GM23248 (cell line): ENCODE measurements at regions not wholly inside any gene's neighbourhood (a gene's known extent, or its start where the extent isn't known, plus 50 kb on each side); places are given as distances from the start of the nearest gene placed in this dataset.

ENCODE experiments used
- DNase-seq: peaks from one replicate; pipeline ENCODE4 v3.0.0-alpha.2; 2015
- H2AFZ ChIP-seq: fragments of 200-600 bp; sonication (generic); 2 replicates; pipeline ENCODE4 v1.6.1; 2016; ENCODE audit warnings: antibody characterized with exemption
- H3F3A ChIP-seq: fragments of 200-600 bp; sonication (generic); 2 replicates; pipeline ENCODE4 v1.6.1; 2016; ENCODE audit warnings: mild to moderate bottlenecking, antibody characterized with exemption, mixed run types; ENCODE audit not compliant: insufficient read depth
- H3K27ac ChIP-seq: fragments of 200-600 bp; sonication (generic); 2 replicates; pipeline ENCODE4 v1.5.1; 2016; ENCODE audit warnings: mild to moderate bottlenecking
- H3K27me3 ChIP-seq: fragments of 200-600 bp; sonication (generic); replicated peaks from 2 replicates; pipeline ENCODE4 v1.6.1; 2016; ENCODE audit warnings: mild to moderate bottlenecking; ENCODE audit not compliant: insufficient read depth
- H3K36me3 ChIP-seq: fragments of 200-600 bp; sonication (generic); 2 replicates; pipeline ENCODE4 v1.6.1; 2016; ENCODE audit warnings: low read depth, mild to moderate bottlenecking
- H3K4me1 ChIP-seq: fragments of 200-600 bp; sonication (generic); 2 replicates; pipeline ENCODE4 v1.6.1; 2016; ENCODE audit warnings: mild to moderate bottlenecking; ENCODE audit not compliant: insufficient read depth
- H3K4me2 ChIP-seq: fragments of 200-600 bp; sonication (generic); one replicate; pipeline ENCODE4 v1.6.1; 2016; ENCODE audit warnings: mild to moderate bottlenecking; ENCODE audit not compliant: unreplicated experiment
- H3K4me3 ChIP-seq: fragments of 200-600 bp; sonication (generic); 2 replicates; pipeline ENCODE4 v1.5.1; 2016; ENCODE audit warnings: mild to moderate bottlenecking
- H3K79me2 ChIP-seq: fragments of 200-600 bp; sonication (generic); 2 replicates; pipeline ENCODE4 v1.6.1; 2016; ENCODE audit warnings: mild to moderate bottlenecking; ENCODE audit not compliant: insufficient read depth
- H3K9ac ChIP-seq: fragments of 200-600 bp; sonication (generic); 2 replicates; pipeline ENCODE4 v1.6.1; 2016; ENCODE audit warnings: mild to moderate bottlenecking
- H3K9me2 ChIP-seq: fragments of 200-600 bp; sonication (generic); 2 replicates; pipeline ENCODE4 v1.6.1; 2016; ENCODE audit warnings: mixed run types, mild to moderate bottlenecking, moderate library complexity; ENCODE audit not compliant: insufficient read depth
- H3K9me3 ChIP-seq: fragments of 200-600 bp; sonication (generic); one replicate; pipeline ENCODE4 v1.6.1; 2017; ENCODE audit warnings: low read depth
- H4K20me1 ChIP-seq: fragments of 200-600 bp; sonication (generic); 2 replicates; pipeline ENCODE4 v1.6.0; 2016; ENCODE audit not compliant: insufficient read depth
- EZH2 ChIP-seq: fragments of 200-600 bp; sonication (generic); IDR thresholded peaks from 2 replicates; pipeline ENCODE4 v1.6.1; 2018; ENCODE audit warnings: antibody characterized with exemption, mild to moderate bottlenecking; ENCODE audit not compliant: insufficient read depth, poor library complexity, severe bottlenecking
- EZH2phosphoT487 ChIP-seq: fragments of 200-600 bp; sonication (generic); IDR thresholded peaks from 2 replicates; pipeline ENCODE4 v1.6.1; 2018; ENCODE audit warnings: antibody characterized with exemption, moderate library complexity, mild to moderate bottlenecking, low read depth; ENCODE audit not compliant: insufficient read depth
- WGBS, 2 experiments: methylation state at CpG; one replicate each; pipeline ENCODE4 v1.1.6; 2015 to 2017; ENCODE audit warnings: low lambda C conversion rate in 2 of 2, low coverage in 1 of 2; ENCODE audit errors: missing lambda C conversion rate in 2 of 2; 5-methylcytosine and 5-hydroxymethylcytosine counted together
- in situ Hi-C: fragments of 300-500 bp; cut with MboI; formaldehyde crosslinking; loops from 2 replicates; pipeline ENCODE4 v1.15.0; 2020

- no peaks in the 10 kb centered on the region for H3K79me2 ChIP-seq
- H3K4me2 ChIP-seq = no peak overlapping the region
- no peaks in the 10 kb centered on the region for H4K20me1 ChIP-seq
- no peaks in the 10 kb centered on the region for H3K9me2 ChIP-seq
- H3K9ac ChIP-seq = no peak overlapping the region
- H3K27me3 ChIP-seq = no peaks in the 10 kb centered on the region
- H3K9me3 ChIP-seq = no peaks in the 10 kb centered on the region
- H3K4me3 ChIP-seq = no peak overlapping the region
- TF ChIP-seq EZH2 = no peak
- no peak for TF ChIP-seq EZH2phosphoT487
- no peaks in the 10 kb centered on the region for H3F3A ChIP-seq
- H3K36me3 ChIP-seq = no peaks in the 10 kb centered on the region
- 83 to 88% methylated on average over 8 of the region's 8 CpGs for whole genome bisulfite sequencing, 2 experiments
- DNase-seq = no peak
- H3K27ac ChIP-seq = no peak overlapping the region
- H3K4me1 ChIP-seq = no peaks in the 10 kb centered on the region
- in situ Hi-C loops = no loop called here
- no peak overlapping the region for H2AFZ ChIP-seq
Observed at GRCh38 chr1:232576537-232576936, 53.4 kb downstream of the SIPA1L2 start.

GRCh38 chr1:232575763-232576040 is 54.2 kb downstream of the SIPA1L2 start:
- no peak for DNase-seq

GRCh38 chr1:232574889-232575762 is 54.8 kb downstream of the SIPA1L2 start:
- Histone ChIP-seq H3K36me3 (no peaks in the 10 kb centered on the region), H3K27me3 (no peaks in the 10 kb centered on the region), H3K79me2 (no peaks in the 10 kb centered on the region), H3K4me3 (no peak overlapping the region), H4K20me1 (no peaks in the 10 kb centered on the region), H3K4me2 (no peak overlapping the region), H3K9me2 (no peaks in the 10 kb centered on the region), H3F3A (no peaks in the 10 kb centered on the region), H2AFZ (no peak overlapping the region), H3K27ac (no peak overlapping the region), H3K9me3 (no peaks in the 10 kb centered on the region), H3K4me1 (no peaks in the 10 kb centered on the region), H3K9ac (no peak overlapping the region)
- in situ Hi-C loops = no loop called here
- TF ChIP-seq EZH2phosphoT487 (no peak), EZH2 (no peak)
- peak; percentile 32 for DNase-seq
- 84 to 86% methylated on average over 12 of the region's 12 CpGs for WGBS, 2 experiments

More at GRCh38 chr1:232575763-232576040, 54.2 kb downstream of the SIPA1L2 start:
- H3K9ac ChIP-seq = no peak overlapping the region
- H3K9me3 ChIP-seq = no peaks in the 10 kb centered on the region
- no peak overlapping the region for H2AFZ ChIP-seq
- no peak overlapping the region for H3K27ac ChIP-seq
- in situ Hi-C loops = no loop called here
- H3K4me3 ChIP-seq = no peak overlapping the region
- no peaks in the 10 kb centered on the region for H3F3A ChIP-seq
- H3K4me1 ChIP-seq = no peaks in the 10 kb centered on the region
- TF ChIP-seq EZH2 (no peak), EZH2phosphoT487 (no peak)
- H3K9me2 ChIP-seq = no peaks in the 10 kb centered on the region
- 77 to 78% methylated on average over 5 of the region's 5 CpGs for WGBS, 2 experiments
- H4K20me1 ChIP-seq = no peaks in the 10 kb centered on the region
- H3K27me3 ChIP-seq = no peaks in the 10 kb centered on the region
- H3K36me3 ChIP-seq = no peaks in the 10 kb centered on the region
- no peaks in the 10 kb centered on the region for H3K79me2 ChIP-seq
- H3K4me2 ChIP-seq = no peak overlapping the region

- no peak overlapping the region for H3K4me3 ChIP-seq
- H3K79me2 ChIP-seq = no peaks in the 10 kb centered on the region
- no peaks in the 10 kb centered on the region for H3K9me2 ChIP-seq
- in situ Hi-C loops = no loop called here
- H3K9me3 ChIP-seq = no peaks in the 10 kb centered on the region
- H3K27ac ChIP-seq = no peak overlapping the region
- H3F3A ChIP-seq = no peaks in the 10 kb centered on the region
- H3K9ac ChIP-seq = no peak overlapping the region
- no peaks in the 10 kb centered on the region for H3K4me1 ChIP-seq
- H4K20me1 ChIP-seq = no peaks in the 10 kb centered on the region
- H3K4me2 ChIP-seq = no peak overlapping the region
- H3K27me3 ChIP-seq = no peaks in the 10 kb centered on the region
- TF ChIP-seq EZH2phosphoT487 (no peak), EZH2 (no peak)
- no peak overlapping the region for H2AFZ ChIP-seq
- 93 to 94% methylated on average over 3 of the region's 3 CpGs for WGBS, 2 experiments
- DNase-seq = no peak
- no peaks in the 10 kb centered on the region for H3K36me3 ChIP-seq
Observed at GRCh38 chr1:232574077-232574476, 55.9 kb downstream of the SIPA1L2 start.
